ENCODE measurements at regions not wholly inside any gene's neighbourhood (a gene's known extent, or its start where the extent isn't known, plus 50 kb on each side); places are given as distances from the start of the nearest gene placed in this dataset.
"Not testable (repeated sequence)": the region's sequence is repeated elsewhere in the genome, so short reads cannot be mapped to it uniquely, and the experiment has no call there.

GRCh38 chr13:54415753-54416366, 1387.2 kb downstream of the OLFM4 start:
- Histone ChIP-seq H3K4me3 (ENCODE audit: low read length) (no peak overlapping the region), H3K36me3 (ENCODE audit: control insufficient read depth, low read depth, low read length) (no peaks in the 10 kb centered on the region), H3K27me3 (ENCODE audit: control insufficient read depth, insufficient read depth, low read length) (no peaks in the 10 kb centered on the region), H3K9ac (ENCODE audit: low read length) (no peak overlapping the region), H3K27ac (ENCODE audit: low read length) (no peak overlapping the region), H3K4me1 (ENCODE audit: control insufficient read depth, low read depth, low read length) (peaks cover 5% of the 10 kb centered on the region), H3K9me3 (ENCODE audit: control insufficient read depth, low read depth, low read length) (no peaks in the 10 kb centered on the region)

GRCh38 chr13:54422946-54423345, 1394.3 kb downstream of the OLFM4 start:
- H3K9me3 ChIP-seq (ENCODE audit: control insufficient read depth, low read depth, low read length); H3K36me3 ChIP-seq (ENCODE audit: control insufficient read depth, low read depth, low read length); H3K27ac ChIP-seq (ENCODE audit: low read length): not testable (repeated sequence)

GRCh38 chr13:54424344-54424743, 1395.7 kb downstream of the OLFM4 start:
- no peak overlapping the region for H3K27ac ChIP-seq (ENCODE audit: low read length)
- no peaks in the 10 kb centered on the region for H3K4me1 ChIP-seq (ENCODE audit: control insufficient read depth, low read depth, low read length)
- no peaks in the 10 kb centered on the region for H3K9me3 ChIP-seq (ENCODE audit: control insufficient read depth, low read depth, low read length)
- no peak overlapping the region for H3K9ac ChIP-seq (ENCODE audit: low read length)
- H3K4me3 ChIP-seq (ENCODE audit: low read length), result no peak overlapping the region
- no peaks in the 10 kb centered on the region for H3K36me3 ChIP-seq (ENCODE audit: control insufficient read depth, low read depth, low read length)
- H3K27me3 ChIP-seq (ENCODE audit: control insufficient read depth, insufficient read depth, low read length), result no peaks in the 10 kb centered on the region

More at GRCh38 chr13:54422946-54423345, 1394.3 kb downstream of the OLFM4 start:
- not testable (repeated sequence) for H3K9ac ChIP-seq (ENCODE audit: low read length); H3K4me3 ChIP-seq (ENCODE audit: low read length); H3K4me1 ChIP-seq (ENCODE audit: control insufficient read depth, low read depth, low read length); H3K27me3 ChIP-seq (ENCODE audit: control insufficient read depth, insufficient read depth, low read length)

GRCh38 chr13:54433493-54434206, 1405.0 kb downstream of the OLFM4 start:
- H3K27ac ChIP-seq (ENCODE audit: low read length), result no peak overlapping the region
- H3K27me3 ChIP-seq (ENCODE audit: control insufficient read depth, insufficient read depth, low read length), result no peaks in the 10 kb centered on the region
- H3K36me3 ChIP-seq (ENCODE audit: control insufficient read depth, low read depth, low read length), result no peaks in the 10 kb centered on the region
- no peaks in the 10 kb centered on the region for H3K4me1 ChIP-seq (ENCODE audit: control insufficient read depth, low read depth, low read length)
- H3K9ac ChIP-seq (ENCODE audit: low read length), result no peak overlapping the region
- no peak overlapping the region for H3K4me3 ChIP-seq (ENCODE audit: low read length)
- no peaks in the 10 kb centered on the region for H3K9me3 ChIP-seq (ENCODE audit: control insufficient read depth, low read depth, low read length)

GRCh38 chr13:54440853-54441400, 1412.3 kb downstream of the OLFM4 start:
- H3K36me3 ChIP-seq (ENCODE audit: control insufficient read depth, low read depth, low read length); H3K27ac ChIP-seq (ENCODE audit: low read length); H3K4me1 ChIP-seq (ENCODE audit: control insufficient read depth, low read depth, low read length); H3K9me3 ChIP-seq (ENCODE audit: control insufficient read depth, low read depth, low read length); H3K4me3 ChIP-seq (ENCODE audit: low read length); H3K27me3 ChIP-seq (ENCODE audit: control insufficient read depth, insufficient read depth, low read length); H3K9ac ChIP-seq (ENCODE audit: low read length): not testable (repeated sequence)

GRCh38 chr13:54445453-54445852, 1416.8 kb downstream of the OLFM4 start:
- Histone ChIP-seq H3K4me3 (ENCODE audit: low read length) (no peak overlapping the region), H3K27me3 (ENCODE audit: control insufficient read depth, insufficient read depth, low read length) (no peaks in the 10 kb centered on the region), H3K9ac (ENCODE audit: low read length) (no peak overlapping the region), H3K27ac (ENCODE audit: low read length) (no peak overlapping the region), H3K9me3 (ENCODE audit: control insufficient read depth, low read depth, low read length) (no peaks in the 10 kb centered on the region), H3K36me3 (ENCODE audit: control insufficient read depth, low read depth, low read length) (no peaks in the 10 kb centered on the region), H3K4me1 (ENCODE audit: control insufficient read depth, low read depth, low read length) (no peaks in the 10 kb centered on the region)

GRCh38 chr13:54445865-54446264, 1417.3 kb downstream of the OLFM4 start:
- H3K9ac ChIP-seq (ENCODE audit: low read length), result no peak overlapping the region
- H3K27ac ChIP-seq (ENCODE audit: low read length), result no peak overlapping the region
- no peaks in the 10 kb centered on the region for H3K4me1 ChIP-seq (ENCODE audit: control insufficient read depth, low read depth, low read length)
- no peaks in the 10 kb centered on the region for H3K36me3 ChIP-seq (ENCODE audit: control insufficient read depth, low read depth, low read length)
- no peak overlapping the region for H3K4me3 ChIP-seq (ENCODE audit: low read length)
- no peaks in the 10 kb centered on the region for H3K27me3 ChIP-seq (ENCODE audit: control insufficient read depth, insufficient read depth, low read length)
- no peaks in the 10 kb centered on the region for H3K9me3 ChIP-seq (ENCODE audit: control insufficient read depth, low read depth, low read length)

- Histone ChIP-seq H3K4me3 (ENCODE audit: low read length) (no peak overlapping the region), H3K9ac (ENCODE audit: low read length) (no peak overlapping the region), H3K27me3 (ENCODE audit: control insufficient read depth, insufficient read depth, low read length) (no peaks in the 10 kb centered on the region), H3K27ac (ENCODE audit: low read length) (no peak overlapping the region), H3K9me3 (ENCODE audit: control insufficient read depth, low read depth, low read length) (no peaks in the 10 kb centered on the region), H3K4me1 (ENCODE audit: control insufficient read depth, low read depth, low read length) (no peaks in the 10 kb centered on the region), H3K36me3 (ENCODE audit: control insufficient read depth, low read depth, low read length) (no peaks in the 10 kb centered on the region)
Observed at GRCh38 chr13:54449922-54450321, 1421.3 kb downstream of the OLFM4 start.

- no peak overlapping the region for H3K9ac ChIP-seq (ENCODE audit: low read length)
- no peaks in the 10 kb centered on the region for H3K9me3 ChIP-seq (ENCODE audit: control insufficient read depth, low read depth, low read length)
Observed at GRCh38 chr13:54484166-54484565, 1455.6 kb downstream of the OLFM4 start.

GRCh38 chr13:54486421-54487166, 1458.0 kb downstream of the OLFM4 start:
- H3K27ac ChIP-seq (ENCODE audit: low read length), result no peak overlapping the region
- H3K27me3 ChIP-seq (ENCODE audit: control insufficient read depth, insufficient read depth, low read length), result no peaks in the 10 kb centered on the region
- H3K4me3 ChIP-seq (ENCODE audit: low read length), result no peak overlapping the region
- no peak overlapping the region for H3K9ac ChIP-seq (ENCODE audit: low read length)
- H3K9me3 ChIP-seq (ENCODE audit: control insufficient read depth, low read depth, low read length), result no peaks in the 10 kb centered on the region
- no peaks in the 10 kb centered on the region for H3K36me3 ChIP-seq (ENCODE audit: control insufficient read depth, low read depth, low read length)
- no peaks in the 10 kb centered on the region for H3K4me1 ChIP-seq (ENCODE audit: control insufficient read depth, low read depth, low read length)

More at GRCh38 chr13:54484166-54484565, 1455.6 kb downstream of the OLFM4 start:
- H3K4me1 ChIP-seq (ENCODE audit: control insufficient read depth, low read depth, low read length), result no peaks in the 10 kb centered on the region
- H3K36me3 ChIP-seq (ENCODE audit: control insufficient read depth, low read depth, low read length), result no peaks in the 10 kb centered on the region
- no peaks in the 10 kb centered on the region for H3K27me3 ChIP-seq (ENCODE audit: control insufficient read depth, insufficient read depth, low read length)
- no peak overlapping the region for H3K4me3 ChIP-seq (ENCODE audit: low read length)
- H3K27ac ChIP-seq (ENCODE audit: low read length), result no peak overlapping the region

GRCh38 chr13:54489359-54489758, 1460.7 kb downstream of the OLFM4 start:
- H3K9ac ChIP-seq (ENCODE audit: low read length), result no peak overlapping the region
- H3K9me3 ChIP-seq (ENCODE audit: control insufficient read depth, low read depth, low read length), result no peaks in the 10 kb centered on the region
- no peaks in the 10 kb centered on the region for H3K27me3 ChIP-seq (ENCODE audit: control insufficient read depth, insufficient read depth, low read length)
- no peaks in the 10 kb centered on the region for H3K36me3 ChIP-seq (ENCODE audit: control insufficient read depth, low read depth, low read length)
- H3K27ac ChIP-seq (ENCODE audit: low read length), result no peak overlapping the region
- no peaks in the 10 kb centered on the region for H3K4me1 ChIP-seq (ENCODE audit: control insufficient read depth, low read depth, low read length)
- no peak overlapping the region for H3K4me3 ChIP-seq (ENCODE audit: low read length)
